Ishikawa (cell line): ENCODE measurements at regions not wholly inside any gene's neighbourhood (a gene's known extent, or its start where the extent isn't known, plus 50 kb on each side); places are given as distances from the start of the nearest gene placed in this dataset.

Source experiments
- CEBPB ChIP-seq: IDR thresholded peaks from 2 replicates; pipeline ENCODE4 v1.6.1; 2012
- CREB1 ChIP-seq: IDR thresholded peaks from 2 replicates; pipeline ENCODE4 v1.6.1; 2012; ENCODE audit warnings: low read depth
- EGR1 ChIP-seq: IDR thresholded peaks from 2 replicates; pipeline ENCODE4 v1.6.1; 2012
- EP300 ChIP-seq: IDR thresholded peaks from 2 replicates; pipeline ENCODE4 v1.6.1; 2012; ENCODE audit warnings: borderline replicate concordance
- FOXM1 ChIP-seq: IDR thresholded peaks from 2 replicates; pipeline ENCODE4 v1.6.1; 2012; ENCODE audit warnings: low read depth, borderline replicate concordance
- MAX ChIP-seq: IDR thresholded peaks from 2 replicates; pipeline ENCODE4 v1.6.1; 2012
- NFIC ChIP-seq: IDR thresholded peaks from 2 replicates; pipeline ENCODE4 v1.6.1; 2012
- RAD21 ChIP-seq: IDR thresholded peaks from 2 replicates; pipeline ENCODE4 v1.6.1; 2012; ENCODE audit warnings: low read depth
- REST ChIP-seq: IDR thresholded peaks from 2 replicates; pipeline ENCODE4 v1.6.1; 2012; ENCODE audit warnings: low read depth, mild to moderate bottlenecking
- TAF1 ChIP-seq: IDR thresholded peaks from 2 replicates; pipeline ENCODE4 v1.6.1; 2012; ENCODE audit warnings: low read depth, mild to moderate bottlenecking
- TCF12 ChIP-seq: IDR thresholded peaks from 2 replicates; pipeline ENCODE4 v1.6.1; 2012; ENCODE audit warnings: low read depth
- TEAD4 ChIP-seq: IDR thresholded peaks from 2 replicates; pipeline ENCODE4 v1.6.1; 2012
- USF1 ChIP-seq: IDR thresholded peaks from 2 replicates; pipeline ENCODE4 v1.6.1; 2012
- YY1 ChIP-seq: IDR thresholded peaks from 2 replicates; pipeline ENCODE4 v1.6.1; 2012; ENCODE audit warnings: low read depth
- ZBTB7A ChIP-seq: IDR thresholded peaks from 2 replicates; pipeline ENCODE4 v1.6.1; 2012; ENCODE audit warnings: low read depth

- TF ChIP-seq NFIC (no peak), USF1 (no peak), TEAD4 (no peak), ZBTB7A (no peak), YY1 (no peak), TCF12 (no peak)
Measured at GRCh38 chrX:136975684-136976470, 57.9 kb downstream of the GPR101 start.

- TF ChIP-seq TEAD4: no peak
- TF ChIP-seq USF1: no peak
- no peak for TF ChIP-seq FOXM1
- TF ChIP-seq RAD21: no peak
- no peak for TF ChIP-seq YY1
- no peak for TF ChIP-seq TCF12
- no peak for TF ChIP-seq MAX
- TF ChIP-seq TAF1: no peak
- no peak for TF ChIP-seq CEBPB
- TF ChIP-seq CREB1: no peak
- no peak for TF ChIP-seq EGR1
- TF ChIP-seq REST: no peak
- TF ChIP-seq ZBTB7A: no peak
- no peak for TF ChIP-seq EP300
- no peak for TF ChIP-seq NFIC
Measured at GRCh38 chrX:136967966-136968365, 65.8 kb downstream of the GPR101 start.

GRCh38 chrX:136963973-136964372, 69.8 kb downstream of the GPR101 start:
- TF ChIP-seq EP300: no peak
- no peak for TF ChIP-seq MAX
- no peak for TF ChIP-seq ZBTB7A
- TF ChIP-seq NFIC: no peak
- TF ChIP-seq FOXM1: no peak
- TF ChIP-seq TCF12: no peak
- no peak for TF ChIP-seq TAF1
- TF ChIP-seq YY1: no peak
- no peak for TF ChIP-seq CEBPB
- TF ChIP-seq TEAD4: no peak
- TF ChIP-seq EGR1: no peak
- no peak for TF ChIP-seq RAD21
- no peak for TF ChIP-seq USF1
- TF ChIP-seq CREB1: no peak
- TF ChIP-seq REST: no peak

- TF ChIP-seq FOXM1 (no peak), EP300 (no peak), REST (no peak), YY1 (no peak), USF1 (no peak), TAF1 (no peak), TEAD4 (no peak), EGR1 (no peak), RAD21 (no peak), CEBPB (no peak), ZBTB7A (no peak), MAX (no peak), CREB1 (no peak), NFIC (no peak), TCF12 (no peak)
Measured at GRCh38 chrX:136961594-136962135, 72.1 kb downstream of the GPR101 start.
